Femur (tissue), 1 donor: ENCODE measurements at regions not wholly inside any gene's neighbourhood (a gene's known extent, or its start where the extent isn't known, plus 50 kb on each side); places are given as distances from the start of the nearest gene placed in this dataset.

ENCODE experiments used
- DNase-seq: peaks from one replicate; pipeline ENCODE4 v3.0.0-alpha.2; 2017

GRCh38 chr13:108360139-108360538, 90.6 kb downstream of the TNFSF13B start:
- DNase-seq: no peak

- DNase-seq: peak; percentile 55
Observed at GRCh38 chr13:108361769-108362168, 92.3 kb downstream of the TNFSF13B start.

- DNase-seq: no peak
Observed at GRCh38 chr13:108363666-108364065, 94.1 kb downstream of the TNFSF13B start.

- no peak for DNase-seq
Observed at GRCh38 chr13:108365255-108365654, 95.7 kb downstream of the TNFSF13B start.

- no peak for DNase-seq
Observed at GRCh38 chr13:108368250-108368905, 98.9 kb downstream of the TNFSF13B start.

GRCh38 chr13:108369412-108369811, 99.9 kb downstream of the TNFSF13B start:
- DNase-seq: no peak

GRCh38 chr13:108375034-108375433, 105.5 kb downstream of the TNFSF13B start:
- DNase-seq: no peak

GRCh38 chr13:108375772-108376171, 106.3 kb downstream of the TNFSF13B start:
- no peak for DNase-seq

- no peak for DNase-seq
Observed at GRCh38 chr13:108376308-108376707, 106.8 kb downstream of the TNFSF13B start.

- DNase-seq: no peak
Observed at GRCh38 chr13:108377646-108378206, 108.2 kb downstream of the TNFSF13B start.

GRCh38 chr13:108383667-108384066, 114.1 kb downstream of the TNFSF13B start:
- DNase-seq: no peak

GRCh38 chr13:108387156-108387555, 117.6 kb downstream of the TNFSF13B start:
- DNase-seq: no peak

- DNase-seq: no peak
Observed at GRCh38 chr13:108402850-108403249, 133.3 kb downstream of the TNFSF13B start.

- no peak for DNase-seq
Observed at GRCh38 chr13:108407495-108407894, 138.0 kb downstream of the TNFSF13B start.

GRCh38 chr13:108408672-108409071, 139.2 kb downstream of the TNFSF13B start:
- no peak for DNase-seq

- no peak for DNase-seq
Observed at GRCh38 chr13:108409730-108410129, 140.2 kb downstream of the TNFSF13B start.

GRCh38 chr13:108419768-108420167, 150.2 kb downstream of the TNFSF13B start:
- DNase-seq: no peak

- no peak for DNase-seq
Observed at GRCh38 chr13:108425056-108425455, 155.5 kb downstream of the TNFSF13B start.

GRCh38 chr13:108426893-108427292, 157.4 kb downstream of the TNFSF13B start:
- DNase-seq: no peak

- no peak for DNase-seq
Observed at GRCh38 chr13:108427355-108427754, 157.8 kb downstream of the TNFSF13B start.

GRCh38 chr13:108428691-108429090, 159.2 kb downstream of the TNFSF13B start:
- no peak for DNase-seq

- no peak for DNase-seq
Observed at GRCh38 chr13:108433976-108434755, 164.6 kb downstream of the TNFSF13B start.

GRCh38 chr13:108435393-108436149, 166.1 kb downstream of the TNFSF13B start:
- DNase-seq: no peak
